ENCODE measurements at regions not wholly inside any gene's neighbourhood (a gene's known extent, or its start where the extent isn't known, plus 50 kb on each side); places are given as distances from the start of the nearest gene placed in this dataset.
"Not testable (repeated sequence)": the region's sequence is repeated elsewhere in the genome, so short reads cannot be mapped to it uniquely, and the experiment has no call there.

DNA sequence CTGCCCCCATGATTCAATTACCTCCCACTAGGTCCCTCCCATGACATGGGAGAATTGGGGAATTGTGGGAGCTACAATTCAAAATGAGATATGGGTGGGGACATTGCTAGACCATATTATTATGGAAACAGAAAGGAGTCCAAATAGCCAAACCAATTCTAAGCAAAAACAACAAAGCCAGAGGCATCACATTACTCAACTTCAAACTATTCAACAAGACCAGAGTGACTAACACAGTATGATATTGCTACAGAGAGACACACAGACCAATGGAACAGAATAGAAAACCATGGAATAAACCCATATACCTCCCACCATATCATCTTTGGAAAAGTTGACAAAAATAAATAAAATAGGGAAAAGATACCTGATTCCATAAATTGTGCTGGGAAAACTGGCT is 710.5 kb upstream of the CDH9 start:
- TF ChIP-seq, protein P1, sequence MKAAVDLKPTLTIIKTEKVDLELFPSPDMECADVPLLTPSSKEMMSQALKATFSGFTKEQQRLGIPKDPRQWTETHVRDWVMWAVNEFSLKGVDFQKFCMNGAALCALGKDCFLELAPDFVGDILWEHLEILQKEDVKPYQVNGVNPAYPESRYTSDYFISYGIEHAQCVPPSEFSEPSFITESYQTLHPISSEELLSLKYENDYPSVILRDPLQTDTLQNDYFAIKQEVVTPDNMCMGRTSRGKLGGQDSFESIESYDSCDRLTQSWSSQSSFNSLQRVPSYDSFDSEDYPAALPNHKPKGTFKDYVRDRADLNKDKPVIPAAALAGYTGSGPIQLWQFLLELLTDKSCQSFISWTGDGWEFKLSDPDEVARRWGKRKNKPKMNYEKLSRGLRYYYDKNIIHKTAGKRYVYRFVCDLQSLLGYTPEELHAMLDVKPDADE (IDR thresholded peaks at IDR 0.05), result no peak
- Mint-ChIP-seq H3K4me3 (no peak overlapping the region), H3K27me3 (ENCODE audit: insufficient read depth, low read depth, poor library complexity) (peaks cover 2% of the 10 kb centered on the region), H3K4me1 (no peaks in the 10 kb centered on the region), H3K9me3 (peaks cover 20% of the 10 kb centered on the region), H3K27ac (no peak overlapping the region), H3K36me3 (ENCODE audit: low read depth) (0 out of 3 replicates have a peak, but pooled peaks cover 2% of the 10 kb centered on the region)
- no peaks in the 10 kb centered on the region for H4K20me1 ChIP-seq (replicated peaks; ENCODE audit: insufficient read depth)
- no peak overlapping the region for H3K4me3 ChIP-seq
- no peaks in the 10 kb centered on the region for H3F3A ChIP-seq (replicated peaks; ENCODE audit: low read depth)
- no peak overlapping the region for H2AFZ ChIP-seq
- H3K36me3 ChIP-seq (ENCODE audit: insufficient read depth), result no peaks in the 10 kb centered on the region; the same call in 1 of the 2 replicates
- no peak overlapping the region for H3K27ac ChIP-seq (ENCODE audit: low read depth)
- H3K79me2 ChIP-seq (replicated peaks; ENCODE audit: insufficient read depth), result no peaks in the 10 kb centered on the region
- H3K4me2 ChIP-seq, result no peak overlapping the region
- H3K4me1 ChIP-seq (ENCODE audit: insufficient read depth), result no peaks in the 10 kb centered on the region
- DNase-seq (ENCODE audit: low spot score) (no peak), ATAC-seq (no peak)
- H3K9me2 ChIP-seq (ENCODE audit: insufficient read depth), result no peaks in the 10 kb centered on the region
- no peaks in the 10 kb centered on the region for H3K27me3 ChIP-seq (ENCODE audit: insufficient read depth)

DNA sequence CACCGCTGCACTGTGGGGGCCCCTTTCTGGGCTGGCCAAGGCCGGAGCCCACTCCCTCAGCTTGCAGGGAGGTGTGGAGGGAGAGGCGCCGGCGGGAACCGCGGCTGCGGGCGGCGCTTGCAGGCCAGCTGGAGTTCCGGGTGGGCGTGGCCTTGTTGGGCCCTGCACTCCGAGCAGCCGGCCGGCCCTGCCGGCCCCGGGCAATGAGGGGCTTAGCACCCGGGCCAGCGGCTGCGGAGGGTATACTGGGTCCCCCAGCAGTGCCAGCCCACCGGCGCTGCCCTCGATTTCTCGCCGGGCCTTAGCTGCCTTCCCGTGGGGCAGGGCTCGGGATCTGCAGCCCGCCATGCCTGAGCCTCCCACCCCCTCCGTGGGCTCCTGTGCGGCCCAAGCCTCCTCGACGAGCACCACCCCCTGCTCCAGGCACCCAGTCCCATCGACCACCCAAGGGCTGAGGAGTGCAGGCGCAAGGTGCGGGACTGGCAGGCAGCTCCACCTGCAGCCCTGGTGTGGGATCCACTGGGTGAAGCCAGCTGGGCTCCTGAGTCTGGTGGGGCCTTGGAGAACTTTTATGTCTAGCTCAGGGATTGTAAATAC is 705.1 kb upstream of the CDH9 start:
- not testable (repeated sequence) for H3K4me3 Mint-ChIP-seq; H3K27me3 Mint-ChIP-seq (ENCODE audit: insufficient read depth, low read depth, poor library complexity); ATAC-seq; H3K27me3 ChIP-seq (ENCODE audit: insufficient read depth); H3K27ac ChIP-seq (ENCODE audit: low read depth); H3K9me2 ChIP-seq (ENCODE audit: insufficient read depth); H3K4me1 ChIP-seq (ENCODE audit: insufficient read depth); H2AFZ ChIP-seq; H3K79me2 ChIP-seq (replicated peaks; ENCODE audit: insufficient read depth); H3K4me1 Mint-ChIP-seq; H3K27ac Mint-ChIP-seq; H3K36me3 Mint-ChIP-seq (ENCODE audit: low read depth); H4K20me1 ChIP-seq (replicated peaks; ENCODE audit: insufficient read depth); DNase-seq (ENCODE audit: low spot score); H3K4me2 ChIP-seq; H3K36me3 ChIP-seq (ENCODE audit: insufficient read depth); H3K4me3 ChIP-seq; H3F3A ChIP-seq (replicated peaks; ENCODE audit: low read depth)
- peaks cover 11% of the 10 kb centered on the region; the same call in 1 of the 3 replicates for H3K9me3 Mint-ChIP-seq

DNA sequence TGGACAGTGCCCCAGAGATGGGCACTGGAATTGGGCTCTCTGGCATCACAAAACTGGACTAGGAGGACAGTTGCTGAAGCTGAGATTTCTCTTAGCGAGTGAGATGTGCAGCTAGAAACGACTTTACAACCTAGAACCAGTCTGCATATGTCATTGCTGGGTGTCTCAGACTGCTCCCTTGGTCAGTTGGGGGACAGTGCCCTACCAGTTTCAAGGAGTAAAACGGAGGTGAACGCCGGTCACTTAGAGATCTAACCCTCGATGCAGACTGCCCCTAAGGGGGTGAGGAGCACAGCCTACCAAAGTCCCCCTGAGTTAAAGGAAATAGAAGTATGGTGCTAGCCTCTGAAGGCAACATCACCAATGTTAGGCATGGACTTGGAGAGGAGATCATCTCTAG is 704.4 kb upstream of the CDH9 start:
- H3F3A ChIP-seq (replicated peaks; ENCODE audit: low read depth), result no peaks in the 10 kb centered on the region
- Mint-ChIP-seq H3K27me3 (ENCODE audit: insufficient read depth, low read depth, poor library complexity) (peaks cover 2% of the 10 kb centered on the region), H3K4me3 (no peak overlapping the region), H3K9me3 (peaks cover 8% of the 10 kb centered on the region; the same call in 1 of the 3 replicates), H3K36me3 (ENCODE audit: low read depth) (0 out of 3 replicates have a peak, but pooled peaks cover 3% of the 10 kb centered on the region), H3K4me1 (no peaks in the 10 kb centered on the region), H3K27ac (no peak overlapping the region)
- DNase-seq (ENCODE audit: low spot score) (no peak), ATAC-seq (no peak)
- no peaks in the 10 kb centered on the region for H3K27me3 ChIP-seq (ENCODE audit: insufficient read depth)
- no peaks in the 10 kb centered on the region for H3K36me3 ChIP-seq (ENCODE audit: insufficient read depth)
- H3K27ac ChIP-seq (ENCODE audit: low read depth), result no peak overlapping the region
- H2AFZ ChIP-seq, result peak overlapping the region; percentile 29; the same call in 1 of the 2 replicates
- no peaks in the 10 kb centered on the region for H3K4me1 ChIP-seq (ENCODE audit: insufficient read depth)
- H3K4me2 ChIP-seq, result no peak overlapping the region
- no peaks in the 10 kb centered on the region for H3K9me2 ChIP-seq (ENCODE audit: insufficient read depth)
- TF ChIP-seq, protein P2, sequence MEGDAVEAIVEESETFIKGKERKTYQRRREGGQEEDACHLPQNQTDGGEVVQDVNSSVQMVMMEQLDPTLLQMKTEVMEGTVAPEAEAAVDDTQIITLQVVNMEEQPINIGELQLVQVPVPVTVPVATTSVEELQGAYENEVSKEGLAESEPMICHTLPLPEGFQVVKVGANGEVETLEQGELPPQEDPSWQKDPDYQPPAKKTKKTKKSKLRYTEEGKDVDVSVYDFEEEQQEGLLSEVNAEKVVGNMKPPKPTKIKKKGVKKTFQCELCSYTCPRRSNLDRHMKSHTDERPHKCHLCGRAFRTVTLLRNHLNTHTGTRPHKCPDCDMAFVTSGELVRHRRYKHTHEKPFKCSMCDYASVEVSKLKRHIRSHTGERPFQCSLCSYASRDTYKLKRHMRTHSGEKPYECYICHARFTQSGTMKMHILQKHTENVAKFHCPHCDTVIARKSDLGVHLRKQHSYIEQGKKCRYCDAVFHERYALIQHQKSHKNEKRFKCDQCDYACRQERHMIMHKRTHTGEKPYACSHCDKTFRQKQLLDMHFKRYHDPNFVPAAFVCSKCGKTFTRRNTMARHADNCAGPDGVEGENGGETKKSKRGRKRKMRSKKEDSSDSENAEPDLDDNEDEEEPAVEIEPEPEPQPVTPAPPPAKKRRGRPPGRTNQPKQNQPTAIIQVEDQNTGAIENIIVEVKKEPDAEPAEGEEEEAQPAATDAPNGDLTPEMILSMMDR (conservative IDR thresholded peaks at IDR 0.05; ENCODE audit: low read depth in 2 of 2), result no peak
- no peaks in the 10 kb centered on the region for H3K79me2 ChIP-seq (replicated peaks; ENCODE audit: insufficient read depth)
- H4K20me1 ChIP-seq (replicated peaks; ENCODE audit: insufficient read depth), result no peaks in the 10 kb centered on the region
- H3K4me3 ChIP-seq, result no peak overlapping the region

All from GM23338 (cell line).